CMK (cell line): ENCODE measurements at regions not wholly inside any gene's neighbourhood (a gene's known extent, or its start where the extent isn't known, plus 50 kb on each side); places are given as distances from the start of the nearest gene placed in this dataset.
"Not testable (repeated sequence)": the region's sequence is repeated elsewhere in the genome, so short reads cannot be mapped to it uniquely, and the experiment has no call there.

Experiments
- DNase-seq: peaks from one replicate; pipeline ENCODE4 v3.0.0-alpha.2; 2010; ENCODE audit warnings: low read depth

- no peak for DNase-seq
Measured at GRCh38 chr4:128649161-128649560, 160.3 kb upstream of the JADE1 start.

GRCh38 chr4:128648021-128648420, 161.5 kb upstream of the JADE1 start:
- DNase-seq: no peak

GRCh38 chr4:128646893-128647292, 162.6 kb upstream of the JADE1 start:
- not testable (repeated sequence) for DNase-seq

- not testable (repeated sequence) for DNase-seq
Measured at GRCh38 chr4:128644693-128645654, 164.5 kb upstream of the JADE1 start.

GRCh38 chr4:128644107-128644506, 165.4 kb upstream of the JADE1 start:
- DNase-seq: not testable (repeated sequence)

- not testable (repeated sequence) for DNase-seq
Measured at GRCh38 chr4:128641566-128641965, 167.9 kb upstream of the JADE1 start.

- DNase-seq: no peak
Measured at GRCh38 chr4:128639541-128640270, 169.8 kb upstream of the JADE1 start.

GRCh38 chr4:128636906-128637305, 172.6 kb upstream of the JADE1 start:
- DNase-seq: no peak

GRCh38 chr4:128635955-128636560, 173.4 kb upstream of the JADE1 start:
- DNase-seq: no peak

GRCh38 chr4:128635141-128635954, 174.2 kb upstream of the JADE1 start:
- no peak for DNase-seq

- DNase-seq: no peak
Measured at GRCh38 chr4:128633067-128633466, 176.4 kb upstream of the JADE1 start.

- DNase-seq: no peak
Measured at GRCh38 chr4:128630871-128631270, 178.6 kb upstream of the JADE1 start.

GRCh38 chr4:128623508-128624215, 185.8 kb upstream of the JADE1 start:
- no peak for DNase-seq

- not testable (repeated sequence) for DNase-seq
Measured at GRCh38 chr4:128620279-128620965, 189.1 kb upstream of the JADE1 start.

- DNase-seq: no peak
Measured at GRCh38 chr4:128615197-128615596, 194.3 kb upstream of the JADE1 start.

- no peak for DNase-seq
Measured at GRCh38 chr4:128608006-128608405, 201.5 kb upstream of the JADE1 start.

GRCh38 chr4:128606173-128606572, 203.3 kb upstream of the JADE1 start:
- DNase-seq: no peak

GRCh38 chr4:128604840-128605239, 204.7 kb upstream of the JADE1 start:
- no peak for DNase-seq

GRCh38 chr4:128604204-128604603, 205.3 kb upstream of the JADE1 start:
- DNase-seq: no peak

GRCh38 chr4:128603081-128603480, 206.4 kb upstream of the JADE1 start:
- no peak for DNase-seq
